Nephron progenitor cell (in vitro differentiated cells): ENCODE measurements at regions not wholly inside any gene's neighbourhood (a gene's known extent, or its start where the extent isn't known, plus 50 kb on each side); places are given as distances from the start of the nearest gene placed in this dataset.

Source experiments
- DNase-seq: peaks from one replicate; pipeline ENCODE4 v3.0.0; 2021
- H3K27ac Mint-ChIP-seq: 2 replicates; pipeline ENCODE4 v1.8.0; 2021; ENCODE audit warnings: mild to moderate bottlenecking, moderate library complexity, mixed read lengths
- H3K27me3 Mint-ChIP-seq: 2 replicates; pipeline ENCODE4 v1.8.0; 2021; ENCODE audit warnings: mild to moderate bottlenecking, low read depth, mixed read lengths; ENCODE audit not compliant: poor library complexity
- H3K36me3 Mint-ChIP-seq: 2 replicates; pipeline ENCODE4 v1.8.0; 2021; ENCODE audit warnings: low read depth, mixed read lengths
- H3K4me1 Mint-ChIP-seq: 2 replicates; pipeline ENCODE4 v1.8.0; 2021; ENCODE audit warnings: mixed read lengths
- H3K4me3 Mint-ChIP-seq: 2 replicates; pipeline ENCODE4 v1.8.0; 2021; ENCODE audit warnings: mild to moderate bottlenecking, moderate library complexity, mixed read lengths
- H3K9me3 Mint-ChIP-seq: 2 replicates; pipeline ENCODE4 v1.8.0; 2021; ENCODE audit warnings: mild to moderate bottlenecking, moderate library complexity, mixed read lengths
- TF ChIP-seq, protein P1 (sequence below): fragments of 200-600 bp; sonication (generic); IDR thresholded peaks from 2 replicates; pipeline ENCODE4 v1.5.0; 2021; ENCODE audit warnings: antibody characterized with exemption

DNA sequence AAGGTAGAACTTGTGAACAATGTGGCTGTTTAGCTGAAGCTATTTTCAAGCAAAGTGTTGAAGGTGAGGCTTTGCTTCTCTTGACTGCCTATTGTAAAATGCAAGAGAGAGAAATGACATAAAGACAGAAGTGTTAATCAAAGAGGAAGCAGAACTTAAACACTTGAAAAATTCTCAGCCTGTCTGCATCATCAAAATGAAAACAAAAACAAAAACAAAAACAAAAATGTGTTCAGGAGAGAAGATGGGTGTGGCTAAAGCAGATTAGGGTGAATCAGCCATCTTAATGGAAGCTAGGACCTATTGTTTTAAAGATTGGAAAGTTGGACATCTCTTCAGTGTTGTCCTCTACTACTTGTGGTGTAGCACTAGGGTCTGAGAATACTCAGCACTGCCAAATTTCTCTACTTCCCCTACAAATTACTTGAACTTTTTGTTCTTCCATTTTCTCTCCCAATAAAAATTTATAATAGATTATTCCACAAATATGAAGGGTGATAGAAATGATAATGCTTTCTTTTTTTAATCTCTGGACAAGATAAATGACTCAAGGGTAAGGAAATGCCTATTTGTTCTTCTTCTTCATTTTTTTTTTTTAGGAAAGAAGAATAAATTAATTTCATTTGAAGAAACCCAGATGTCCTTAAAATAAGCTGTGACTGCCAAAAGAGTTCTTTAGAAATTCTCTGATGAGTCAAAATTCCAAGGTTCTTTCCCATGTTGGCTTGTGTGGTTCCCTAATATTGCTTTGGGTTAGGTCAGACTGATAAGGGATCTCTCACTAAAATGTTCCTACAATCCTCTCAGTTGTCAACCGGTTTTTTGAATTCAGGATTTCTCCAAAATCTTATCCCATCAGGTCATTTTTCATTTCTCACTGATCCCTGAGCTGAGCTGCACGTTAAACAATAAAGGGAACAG, 571.2 kb upstream of the ZEB2 start:
- no peak for DNase-seq
- no peaks in the 10 kb centered on the region for H3K4me1 Mint-ChIP-seq
- no peak overlapping the region for H3K27ac Mint-ChIP-seq
- TF ChIP-seq, protein P1, sequence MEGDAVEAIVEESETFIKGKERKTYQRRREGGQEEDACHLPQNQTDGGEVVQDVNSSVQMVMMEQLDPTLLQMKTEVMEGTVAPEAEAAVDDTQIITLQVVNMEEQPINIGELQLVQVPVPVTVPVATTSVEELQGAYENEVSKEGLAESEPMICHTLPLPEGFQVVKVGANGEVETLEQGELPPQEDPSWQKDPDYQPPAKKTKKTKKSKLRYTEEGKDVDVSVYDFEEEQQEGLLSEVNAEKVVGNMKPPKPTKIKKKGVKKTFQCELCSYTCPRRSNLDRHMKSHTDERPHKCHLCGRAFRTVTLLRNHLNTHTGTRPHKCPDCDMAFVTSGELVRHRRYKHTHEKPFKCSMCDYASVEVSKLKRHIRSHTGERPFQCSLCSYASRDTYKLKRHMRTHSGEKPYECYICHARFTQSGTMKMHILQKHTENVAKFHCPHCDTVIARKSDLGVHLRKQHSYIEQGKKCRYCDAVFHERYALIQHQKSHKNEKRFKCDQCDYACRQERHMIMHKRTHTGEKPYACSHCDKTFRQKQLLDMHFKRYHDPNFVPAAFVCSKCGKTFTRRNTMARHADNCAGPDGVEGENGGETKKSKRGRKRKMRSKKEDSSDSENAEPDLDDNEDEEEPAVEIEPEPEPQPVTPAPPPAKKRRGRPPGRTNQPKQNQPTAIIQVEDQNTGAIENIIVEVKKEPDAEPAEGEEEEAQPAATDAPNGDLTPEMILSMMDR, result no peak
- no peaks in the 10 kb centered on the region for H3K36me3 Mint-ChIP-seq
- peaks cover 24% of the 10 kb centered on the region for H3K9me3 Mint-ChIP-seq
- H3K27me3 Mint-ChIP-seq, result no peaks in the 10 kb centered on the region
- no peak overlapping the region for H3K4me3 Mint-ChIP-seq

DNA sequence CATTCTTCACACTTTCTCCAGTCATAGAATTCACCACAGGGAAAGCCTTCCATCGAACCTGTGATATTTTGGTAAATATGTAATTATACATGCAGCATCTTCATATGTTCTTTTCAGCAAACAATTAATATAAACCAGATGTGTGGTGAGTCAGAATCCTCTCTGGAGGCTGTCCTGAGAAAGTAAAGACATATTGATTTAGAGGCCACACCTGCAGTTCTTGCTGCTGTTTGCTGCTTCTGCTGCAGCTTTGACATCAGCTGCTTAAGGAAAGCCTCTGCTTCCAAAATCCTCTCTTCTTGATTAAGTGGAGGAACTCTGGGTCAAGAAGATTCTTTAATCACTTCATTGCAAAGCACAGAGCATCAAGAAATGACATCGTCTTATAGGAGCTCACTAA, 568.8 kb upstream of the ZEB2 start:
- TF ChIP-seq, protein P1, result no peak
- Mint-ChIP-seq H3K4me1 (no peaks in the 10 kb centered on the region), H3K27me3 (no peaks in the 10 kb centered on the region), H3K27ac (no peak overlapping the region), H3K36me3 (no peaks in the 10 kb centered on the region), H3K4me3 (no peak overlapping the region), H3K9me3 (peaks cover 20% of the 10 kb centered on the region)
- no peak for DNase-seq

DNA sequence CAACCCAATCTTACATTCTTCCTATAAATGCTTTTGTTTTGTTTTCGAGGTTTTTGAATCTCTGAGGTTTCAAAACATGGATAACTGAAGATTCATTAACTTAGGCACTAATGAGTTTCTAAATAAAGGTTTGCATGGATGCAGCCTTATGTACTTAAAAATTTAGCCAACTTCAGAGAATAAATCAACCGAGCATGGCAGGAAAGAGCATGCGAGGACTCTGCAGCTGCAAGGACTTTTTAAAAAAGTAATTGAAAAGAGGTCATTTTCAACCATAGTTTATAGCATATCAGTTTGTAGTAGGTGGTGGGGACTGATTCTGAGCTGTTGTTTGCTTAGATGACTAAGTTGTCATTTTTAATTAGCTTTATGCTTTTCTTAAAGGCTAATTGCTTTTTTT, 567.0 kb upstream of the ZEB2 start:
- no peaks in the 10 kb centered on the region for H3K36me3 Mint-ChIP-seq
- H3K4me1 Mint-ChIP-seq, result no peaks in the 10 kb centered on the region

DNA sequence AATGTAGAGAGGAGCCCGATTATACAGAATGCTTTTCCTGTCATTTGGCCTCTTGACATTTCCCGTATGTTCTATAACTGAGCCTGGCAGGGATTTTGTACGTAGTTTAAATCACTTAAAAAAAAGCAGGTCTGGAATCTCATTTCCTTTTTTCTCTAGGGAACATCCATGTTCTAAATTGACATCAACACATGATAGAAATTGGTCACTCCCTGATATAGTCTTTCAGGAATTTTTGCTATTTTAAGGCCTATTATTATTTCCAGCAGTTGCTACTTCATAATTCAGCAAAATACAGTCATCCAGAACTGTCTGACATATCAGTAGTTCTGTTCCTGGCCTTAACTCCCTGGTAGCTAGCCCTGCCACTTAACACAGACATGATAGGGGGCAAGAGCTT, 565.7 kb upstream of the ZEB2 start:
- H3K4me1 Mint-ChIP-seq, result no peaks in the 10 kb centered on the region
- no peaks in the 10 kb centered on the region for H3K36me3 Mint-ChIP-seq
- no peak overlapping the region for H3K27ac Mint-ChIP-seq
- no peak overlapping the region for H3K4me3 Mint-ChIP-seq
- TF ChIP-seq, protein P1, result no peak
- no peak for DNase-seq
- H3K9me3 Mint-ChIP-seq, result peaks cover 5% of the 10 kb centered on the region
- H3K27me3 Mint-ChIP-seq, result no peaks in the 10 kb centered on the region

More for the DNA sequence above, 567.0 kb upstream of the ZEB2 start:
- Mint-ChIP-seq H3K9me3 (peaks cover 14% of the 10 kb centered on the region), H3K27me3 (no peaks in the 10 kb centered on the region), H3K27ac (no peak overlapping the region), H3K4me3 (no peak overlapping the region)
- TF ChIP-seq, protein P1, result no peak
- no peak for DNase-seq

DNA sequence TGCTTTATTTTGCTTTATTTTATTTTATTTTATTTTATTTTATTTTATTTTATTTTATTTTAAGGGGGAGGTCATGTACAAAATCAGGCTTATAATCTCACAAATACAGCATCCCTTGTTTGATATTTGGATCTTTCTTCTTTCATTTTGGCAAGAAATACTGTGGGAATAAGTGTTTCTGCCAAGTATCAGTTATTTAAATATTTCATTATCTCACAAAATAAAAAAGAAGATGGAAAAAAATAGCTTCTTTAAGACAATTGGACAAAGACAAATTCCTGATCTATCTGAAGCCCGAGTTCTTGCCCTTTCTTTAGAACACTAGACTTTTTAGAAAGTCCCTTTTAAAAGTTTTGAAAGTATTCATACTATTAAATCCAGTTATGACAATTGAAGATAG, 560.5 kb upstream of the ZEB2 start:
- H3K36me3 Mint-ChIP-seq, result no peaks in the 10 kb centered on the region
- no peak overlapping the region for H3K4me3 Mint-ChIP-seq
- H3K9me3 Mint-ChIP-seq, result no peaks in the 10 kb centered on the region

More for the DNA sequence above, 560.5 kb upstream of the ZEB2 start:
- no peak overlapping the region for H3K27ac Mint-ChIP-seq
- no peak for DNase-seq
- TF ChIP-seq, protein P1, result no peak
- peaks cover 7% of the 10 kb centered on the region for H3K4me1 Mint-ChIP-seq
- no peaks in the 10 kb centered on the region for H3K27me3 Mint-ChIP-seq
